ENCODE measurements at regions not wholly inside any gene's neighbourhood (a gene's known extent, or its start where the extent isn't known, plus 50 kb on each side); places are given as distances from the start of the nearest gene placed in this dataset.

DNA sequence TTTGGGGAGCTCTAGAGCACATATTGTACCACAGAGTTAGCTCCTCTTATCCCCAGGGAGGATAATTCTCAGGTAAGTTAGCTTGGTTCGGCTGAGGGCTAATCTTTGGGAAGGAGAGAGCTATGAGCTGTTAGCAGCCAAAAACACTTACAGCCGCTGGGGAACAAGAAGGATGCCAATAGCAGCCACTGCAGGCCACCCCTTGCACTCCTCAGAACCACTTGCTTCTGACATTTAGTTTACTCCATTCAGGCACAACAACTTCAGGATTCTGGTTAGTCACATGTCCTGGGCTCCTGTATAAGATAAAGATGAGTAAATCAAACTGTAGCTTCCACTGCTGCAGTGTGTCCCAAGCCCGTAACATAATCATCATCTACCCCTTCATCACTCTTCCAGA lies 212.6 kb upstream of the ADGRL2 start:
- TF ChIP-seq JUND (IDR thresholded peaks at IDR 0.05) (no peak), CTCF (IDR thresholded peaks at IDR 0.05; ENCODE audit: low read depth, low read length, missing input control) (no peak), SP1 (IDR thresholded peaks at IDR 0.05) (no peak), RAD21 (IDR thresholded peaks at IDR 0.05) (no peak), GABPA (IDR thresholded peaks at IDR 0.05 in 1 of 2, conservative IDR thresholded peaks at IDR 0.05 in 1 of 2) (no peak), TAF1 (conservative IDR thresholded peaks at IDR 0.05) (no peak), YY1 (IDR thresholded peaks at IDR 0.05) (no peak), EGR1 (IDR thresholded peaks at IDR 0.05; ENCODE audit: low read depth in 2 of 2) (no peak), FOXA1 (IDR thresholded peaks at IDR 0.05) (no peak)
- TF ChIP-seq, protein P1, sequence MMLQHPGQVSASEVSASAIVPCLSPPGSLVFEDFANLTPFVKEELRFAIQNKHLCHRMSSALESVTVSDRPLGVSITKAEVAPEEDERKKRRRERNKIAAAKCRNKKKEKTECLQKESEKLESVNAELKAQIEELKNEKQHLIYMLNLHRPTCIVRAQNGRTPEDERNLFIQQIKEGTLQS (IDR thresholded peaks at IDR 0.05), result no peak
- TF ChIP-seq, protein P2, sequence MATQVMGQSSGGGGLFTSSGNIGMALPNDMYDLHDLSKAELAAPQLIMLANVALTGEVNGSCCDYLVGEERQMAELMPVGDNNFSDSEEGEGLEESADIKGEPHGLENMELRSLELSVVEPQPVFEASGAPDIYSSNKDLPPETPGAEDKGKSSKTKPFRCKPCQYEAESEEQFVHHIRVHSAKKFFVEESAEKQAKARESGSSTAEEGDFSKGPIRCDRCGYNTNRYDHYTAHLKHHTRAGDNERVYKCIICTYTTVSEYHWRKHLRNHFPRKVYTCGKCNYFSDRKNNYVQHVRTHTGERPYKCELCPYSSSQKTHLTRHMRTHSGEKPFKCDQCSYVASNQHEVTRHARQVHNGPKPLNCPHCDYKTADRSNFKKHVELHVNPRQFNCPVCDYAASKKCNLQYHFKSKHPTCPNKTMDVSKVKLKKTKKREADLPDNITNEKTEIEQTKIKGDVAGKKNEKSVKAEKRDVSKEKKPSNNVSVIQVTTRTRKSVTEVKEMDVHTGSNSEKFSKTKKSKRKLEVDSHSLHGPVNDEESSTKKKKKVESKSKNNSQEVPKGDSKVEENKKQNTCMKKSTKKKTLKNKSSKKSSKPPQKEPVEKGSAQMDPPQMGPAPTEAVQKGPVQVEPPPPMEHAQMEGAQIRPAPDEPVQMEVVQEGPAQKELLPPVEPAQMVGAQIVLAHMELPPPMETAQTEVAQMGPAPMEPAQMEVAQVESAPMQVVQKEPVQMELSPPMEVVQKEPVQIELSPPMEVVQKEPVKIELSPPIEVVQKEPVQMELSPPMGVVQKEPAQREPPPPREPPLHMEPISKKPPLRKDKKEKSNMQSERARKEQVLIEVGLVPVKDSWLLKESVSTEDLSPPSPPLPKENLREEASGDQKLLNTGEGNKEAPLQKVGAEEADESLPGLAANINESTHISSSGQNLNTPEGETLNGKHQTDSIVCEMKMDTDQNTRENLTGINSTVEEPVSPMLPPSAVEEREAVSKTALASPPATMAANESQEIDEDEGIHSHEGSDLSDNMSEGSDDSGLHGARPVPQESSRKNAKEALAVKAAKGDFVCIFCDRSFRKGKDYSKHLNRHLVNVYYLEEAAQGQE (IDR thresholded peaks at IDR 0.05), result no peak

All from liver (tissue), 3 donors.